ENCODE measurements at regions not wholly inside any gene's neighbourhood (a gene's known extent, or its start where the extent isn't known, plus 50 kb on each side); places are given as distances from the start of the nearest gene placed in this dataset.

GRCh38 chr7:26061678-26062603, 90.1 kb upstream of the NFE2L3 start:
- Mint-ChIP-seq H3K27me3 (peaks cover 18% of the 10 kb centered on the region), H3K4me3 (no peak overlapping the region), H3K9me3 (no peaks in the 10 kb centered on the region), H3K4me1 (ENCODE audit: low read depth) (peaks cover 9% of the 10 kb centered on the region), H3K27ac (no peak overlapping the region), H3K36me3 (ENCODE audit: low read depth) (no peaks in the 10 kb centered on the region)
- POLR2A ChIA-PET, result no interaction called here
- DNase-seq (peak; percentile 89), ATAC-seq (peak; percentile 89)
- intact Hi-C loops (cut with micrococcal nuclease), result loop anchor here (1.0 kb wide), 1 partner anchor 169 kb away; no protein-coding TSS in a partner anchor
- CTCF ChIA-PET, result interaction anchor here (1.2 to 10.7 kb wide), 6 partner anchors 10 to 308 kb away, joined by 3 to 144 read pairs (median 6); no protein-coding TSS in a partner anchor
- TF ChIP-seq CTCF (IDR thresholded peaks at IDR 0.05), result peak; percentile 93

GRCh38 chr7:26065652-26066051, 86.3 kb upstream of the NFE2L3 start:
- POLR2A ChIA-PET, result no interaction called here
- ATAC-seq, result no peak

GRCh38 chr7:26066736-26067135, 85.3 kb upstream of the NFE2L3 start:
- intact Hi-C loops (cut with micrococcal nuclease), result no loop called here
- TF ChIP-seq CTCF (IDR thresholded peaks at IDR 0.05), result no peak
- H3K4me1 Mint-ChIP-seq (ENCODE audit: low read depth), result peaks cover 4% of the 10 kb centered on the region
- CTCF ChIA-PET, result interaction anchor here (0.7 to 5.1 kb wide), 3 partner anchors 11 to 1644 kb away, joined by 3 to 33 read pairs (median 3); no protein-coding TSS in a partner anchor
- no peak overlapping the region for H3K27ac Mint-ChIP-seq
- ATAC-seq, result no peak
- H3K36me3 Mint-ChIP-seq (ENCODE audit: low read depth), result no peaks in the 10 kb centered on the region
- DNase-seq, result no peak
- peaks cover 10% of the 10 kb centered on the region for H3K27me3 Mint-ChIP-seq
- POLR2A ChIA-PET, result interaction anchor here (0.8 kb wide), 1 partner anchor 11 kb away, joined by 3 read pairs; no protein-coding TSS in a partner anchor
- no peak overlapping the region for H3K4me3 Mint-ChIP-seq
- H3K9me3 Mint-ChIP-seq, result no peaks in the 10 kb centered on the region

More at GRCh38 chr7:26065652-26066051, 86.3 kb upstream of the NFE2L3 start:
- intact Hi-C loops (cut with micrococcal nuclease), result no loop called here
- Mint-ChIP-seq H3K36me3 (ENCODE audit: low read depth) (no peaks in the 10 kb centered on the region), H3K4me3 (no peak overlapping the region), H3K4me1 (ENCODE audit: low read depth) (peaks cover 9% of the 10 kb centered on the region), H3K9me3 (no peaks in the 10 kb centered on the region), H3K27me3 (peaks cover 12% of the 10 kb centered on the region), H3K27ac (no peak overlapping the region)
- no peak for TF ChIP-seq CTCF (IDR thresholded peaks at IDR 0.05)
- CTCF ChIA-PET, result interaction anchor here (1.2 to 10.7 kb wide), 3 partner anchors 10 to 172 kb away, joined by 3 to 144 read pairs (median 33); no protein-coding TSS in a partner anchor
- no peak for DNase-seq

GRCh38 chr7:26070290-26070689, 81.7 kb upstream of the NFE2L3 start:
- Mint-ChIP-seq H3K9me3 (no peaks in the 10 kb centered on the region), H3K27ac (no peak overlapping the region), H3K4me1 (ENCODE audit: low read depth) (no peaks in the 10 kb centered on the region), H3K27me3 (peaks cover 1% of the 10 kb centered on the region), H3K4me3 (no peak overlapping the region), H3K36me3 (ENCODE audit: low read depth) (no peaks in the 10 kb centered on the region)
- intact Hi-C loops (cut with micrococcal nuclease), result no loop called here
- CTCF ChIA-PET, result interaction anchor here (0.8 to 5.1 kb wide), 6 partner anchors 9 to 299 kb away, joined by 3 to 33 read pairs (median 7); no protein-coding TSS in a partner anchor
- no peak for DNase-seq
- POLR2A ChIA-PET, result interaction anchor here (1.4 kb wide), 1 partner anchor 8 kb away, joined by 5 read pairs; no protein-coding TSS in a partner anchor
- no peak for ATAC-seq
- TF ChIP-seq CTCF (IDR thresholded peaks at IDR 0.05), result no peak

All from activated CD8-positive, alpha-beta T cell treated with anti-CD3 and anti-CD28 coated beads for 36 hours (primary cell).